ENCODE measurements at regions not wholly inside any gene's neighbourhood (a gene's known extent, or its start where the extent isn't known, plus 50 kb on each side); places are given as distances from the start of the nearest gene placed in this dataset.
"Not testable (repeated sequence)": the region's sequence is repeated elsewhere in the genome, so short reads cannot be mapped to it uniquely, and the experiment has no call there.

DNA sequence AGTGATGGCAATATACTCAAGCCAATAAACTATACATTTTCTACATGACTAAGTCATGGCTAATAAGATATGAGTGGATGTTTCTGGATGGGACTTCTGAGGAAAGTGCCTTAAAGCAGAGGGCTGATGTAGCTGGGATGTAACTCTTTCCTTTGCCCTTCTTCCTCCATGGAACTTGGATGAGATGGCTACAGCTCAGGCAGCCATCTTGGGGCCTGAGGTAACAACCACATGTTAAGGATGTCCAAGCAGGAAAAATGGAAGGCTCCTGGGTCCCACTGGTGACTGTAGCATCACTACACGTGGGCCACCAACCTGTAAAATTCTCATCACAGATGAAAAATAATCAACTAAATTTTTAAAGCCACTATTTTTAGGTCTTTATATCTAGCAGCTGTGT is 54.4 kb upstream of the GRIP1 start:
- no peak for DNase-seq

- no peak for DNase-seq
Measured at GRCh38 chr12:66733839-66734238, 55.0 kb upstream of the GRIP1 start.

- no peak for DNase-seq
Measured at GRCh38 chr12:66735275-66735674, 56.4 kb upstream of the GRIP1 start.

DNA sequence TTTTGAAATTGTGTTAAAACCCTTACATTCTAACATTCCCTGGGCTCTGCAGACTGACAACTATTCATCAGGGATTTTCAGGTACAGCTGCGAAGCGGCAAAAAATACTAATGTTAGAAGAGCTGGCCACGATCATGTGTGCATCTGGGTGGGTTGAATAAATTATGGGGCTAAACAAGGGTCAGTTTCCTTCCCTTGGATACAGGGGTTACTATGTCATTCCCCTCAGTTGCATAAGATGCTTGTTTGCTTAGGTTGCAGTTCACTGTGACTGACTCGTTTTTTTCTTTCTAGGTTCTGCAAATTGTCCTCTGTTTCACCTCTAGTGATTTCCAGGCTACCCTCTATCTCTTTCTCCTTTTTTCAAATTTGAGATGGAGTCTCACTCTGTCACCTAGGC is 58.1 kb upstream of the GRIP1 start:
- DNase-seq: no peak

- DNase-seq: no peak
Measured at GRCh38 chr12:66739266-66739665, 60.4 kb upstream of the GRIP1 start.

DNA sequence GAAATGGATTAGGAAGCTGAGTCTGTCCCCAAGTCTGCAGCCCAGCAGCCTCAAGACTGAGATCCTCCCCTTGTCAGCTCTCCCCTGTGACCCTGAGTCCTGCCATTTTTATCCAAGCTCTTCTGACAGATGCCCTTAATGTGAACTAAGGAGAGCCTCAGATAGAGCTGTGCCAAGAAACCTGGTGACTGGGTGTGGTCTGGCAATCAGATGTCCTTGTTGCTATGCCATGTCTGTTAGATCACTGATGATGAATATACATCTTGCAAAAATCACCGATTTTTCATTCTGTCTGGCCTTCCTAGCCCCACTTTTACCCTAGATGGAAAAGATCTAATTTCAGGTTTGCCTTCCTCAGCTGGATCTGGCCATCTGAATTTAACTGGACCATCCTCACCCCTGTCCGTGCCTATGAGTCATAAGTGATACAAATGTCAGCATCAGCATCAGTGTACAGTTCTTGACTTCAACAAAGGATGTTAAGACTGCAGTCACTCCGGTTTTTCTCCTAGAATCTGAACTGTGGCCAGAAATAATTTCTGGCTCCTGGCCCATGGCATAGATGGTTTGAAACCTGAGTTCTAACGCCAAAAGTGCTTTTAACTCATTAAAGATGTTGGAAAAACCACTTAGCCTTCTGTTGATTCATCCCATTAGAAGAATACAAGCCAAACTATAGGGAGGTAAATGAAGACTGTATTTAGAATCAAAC is 61.2 kb upstream of the GRIP1 start:
- no peak for DNase-seq

DNA sequence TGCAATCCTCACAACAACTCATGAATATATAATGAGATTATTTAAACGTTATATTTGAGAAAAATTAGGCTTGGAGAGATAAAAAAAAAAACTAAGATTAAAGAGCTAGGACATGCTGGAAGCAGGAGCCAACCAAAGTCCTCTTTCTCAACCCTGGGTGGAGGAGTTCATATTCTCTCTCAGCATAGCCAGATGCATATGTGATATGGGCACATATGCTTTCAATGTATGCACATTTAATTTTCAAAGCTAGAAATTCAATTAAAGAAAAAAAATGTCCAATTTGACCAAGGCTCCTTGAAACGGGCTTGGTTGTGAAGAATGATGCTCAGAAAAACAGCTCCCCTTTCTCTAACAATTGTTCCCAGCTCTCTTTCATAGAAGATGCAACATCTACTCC is 61.9 kb upstream of the GRIP1 start:
- DNase-seq: no peak

GRCh38 chr12:66741919-66742318 is 63.0 kb upstream of the GRIP1 start:
- no peak for DNase-seq

- no peak for DNase-seq
Measured at GRCh38 chr12:66742508-66743367, 63.9 kb upstream of the GRIP1 start.

- DNase-seq: no peak
Measured at GRCh38 chr12:66744461-66744860, 65.6 kb upstream of the GRIP1 start.

DNA sequence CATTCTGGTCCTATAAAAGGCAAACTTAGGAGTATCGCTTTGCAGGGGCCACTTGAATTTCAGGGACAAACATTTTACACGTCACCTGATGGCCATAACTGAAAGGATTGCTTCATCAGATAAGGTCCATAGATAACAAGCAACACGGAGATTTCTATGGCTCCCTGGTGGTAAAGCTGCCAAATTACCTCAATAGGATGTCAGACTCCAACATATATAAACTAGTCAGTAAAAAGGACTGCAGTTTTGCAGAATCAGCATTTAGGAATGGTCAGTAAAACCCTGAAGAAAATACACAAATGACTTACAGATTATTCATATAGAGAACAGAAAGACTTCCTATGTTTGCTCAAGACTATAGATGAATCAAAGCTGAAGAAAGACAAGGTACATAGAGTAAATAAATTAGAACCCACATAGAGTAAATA is 66.1 kb upstream of the GRIP1 start:
- no peak for DNase-seq

GRCh38 chr12:66746489-66747201 is 67.8 kb upstream of the GRIP1 start:
- DNase-seq: no peak

DNA sequence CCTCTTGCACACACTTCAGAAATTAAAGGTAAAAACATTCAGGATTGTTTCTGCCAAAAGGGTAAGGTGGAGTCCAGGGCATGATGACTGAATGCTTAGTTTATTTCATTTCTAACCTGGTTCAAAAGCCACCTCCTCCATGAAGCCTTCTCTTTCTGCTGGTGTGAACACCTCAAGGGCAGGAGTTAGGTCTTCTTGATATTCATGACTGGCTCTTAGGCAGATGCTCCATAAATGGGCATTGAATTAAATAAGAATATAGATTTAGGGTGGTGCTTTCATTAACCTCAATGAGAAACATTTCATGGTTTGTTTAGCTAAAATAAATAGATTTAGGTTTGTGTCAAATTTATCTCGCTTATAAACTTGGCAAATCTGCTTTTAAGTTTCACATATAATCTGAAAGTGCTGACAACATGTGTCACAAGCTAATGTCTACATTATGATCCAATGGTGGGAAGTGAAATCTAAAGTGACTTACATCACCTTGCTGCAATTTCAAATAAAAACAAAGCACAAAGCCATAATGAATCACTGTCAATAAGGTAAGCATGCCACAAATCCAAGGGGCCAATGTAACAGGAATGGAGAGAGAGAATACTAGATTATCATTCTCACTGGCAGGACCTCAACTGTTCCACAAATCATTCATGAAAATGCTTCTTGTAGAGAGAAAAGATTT is 72.7 kb upstream of the GRIP1 start:
- DNase-seq: no peak

GRCh38 chr12:66753810-66754209 is 74.9 kb upstream of the GRIP1 start:
- no peak for DNase-seq

GRCh38 chr12:66755727-66756395 is 77.0 kb upstream of the GRIP1 start:
- DNase-seq: no peak

- DNase-seq: no peak
Measured at GRCh38 chr12:66756631-66757030, 77.8 kb upstream of the GRIP1 start.

- not testable (repeated sequence) for DNase-seq
Measured at GRCh38 chr12:66760122-66760521, 81.2 kb upstream of the GRIP1 start.

- no peak for DNase-seq
Measured at GRCh38 chr12:66763467-66763866, 84.6 kb upstream of the GRIP1 start.

GRCh38 chr12:66765204-66765603 is 86.3 kb upstream of the GRIP1 start:
- DNase-seq: no peak

DNA sequence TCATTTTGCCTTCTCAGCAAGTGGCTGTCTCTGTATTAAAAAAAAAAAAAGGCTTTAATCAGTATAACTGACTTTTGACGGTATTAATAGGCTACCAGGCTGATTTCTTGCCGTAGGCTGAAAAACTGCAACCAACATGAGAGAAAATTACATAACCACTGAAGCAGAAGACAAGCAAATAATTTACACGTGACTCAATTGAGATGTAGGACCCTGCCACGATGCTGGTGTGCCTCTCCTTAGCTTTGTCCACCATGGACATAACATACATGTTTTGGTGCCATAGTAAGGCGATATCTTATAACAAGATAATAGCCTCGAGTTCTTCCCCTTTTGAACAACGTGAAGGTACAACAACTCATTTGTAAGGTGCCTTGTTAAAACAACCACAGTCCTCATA is 88.7 kb upstream of the GRIP1 start:
- DNase-seq: no peak

- DNase-seq: no peak
Measured at GRCh38 chr12:66768293-66768692, 89.4 kb upstream of the GRIP1 start.

DNA sequence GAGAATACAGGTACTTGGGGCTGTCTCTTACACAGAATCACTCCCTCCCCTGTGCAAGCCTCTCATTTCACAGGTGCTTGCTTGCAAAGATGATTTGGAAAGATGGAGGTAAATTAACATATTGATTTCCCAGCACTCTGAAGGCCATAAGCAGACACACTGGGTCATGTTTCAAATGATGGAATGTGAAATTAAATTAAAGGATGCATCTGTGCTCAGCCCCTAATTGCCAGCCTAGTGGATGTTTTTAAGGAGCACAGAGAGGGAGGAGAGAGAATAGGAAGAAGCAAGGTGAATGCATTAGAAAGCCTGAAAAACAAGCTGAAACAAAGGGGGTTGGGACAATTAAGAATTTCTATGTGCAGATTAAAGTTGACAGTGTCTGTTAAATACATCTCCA is 96.1 kb upstream of the GRIP1 start:
- no peak for DNase-seq

GRCh38 chr12:66775871-66776270 is 97.0 kb upstream of the GRIP1 start:
- no peak for DNase-seq
